Upper lobe of left lung (tissue), 4 donors: ENCODE measurements at regions not wholly inside any gene's neighbourhood (a gene's known extent, or its start where the extent isn't known, plus 50 kb on each side); places are given as distances from the start of the nearest gene placed in this dataset.

Experiments
- EP300 ChIP-seq, 4 donors: sonication (generic); formaldehyde crosslinking; IDR thresholded peaks; one replicate each; pipeline ENCODE4 v1.5.1; 2017; ENCODE audit warnings: antibody characterized with exemption in 4 of 4, control low read depth in 2 of 4
- POLR2AphosphoS5 ChIP-seq, 2 donors: sonication (generic); formaldehyde crosslinking; IDR thresholded peaks; one replicate each; pipeline ENCODE4 v1.5.1; 2017; ENCODE audit warnings: antibody characterized with exemption in 2 of 2
- TF ChIP-seq, protein P1 (sequence below), 6 experiments: fragments of 450-650 bp in 4 of 6; fragments of 200-600 bp in 2 of 6; sonication (generic) in 2 of 6; IDR thresholded peaks; one replicate each; pipeline ENCODE4 v1.5.1; 2016 to 2019; ENCODE audit warnings: antibody characterized with exemption in 6 of 6

DNA sequence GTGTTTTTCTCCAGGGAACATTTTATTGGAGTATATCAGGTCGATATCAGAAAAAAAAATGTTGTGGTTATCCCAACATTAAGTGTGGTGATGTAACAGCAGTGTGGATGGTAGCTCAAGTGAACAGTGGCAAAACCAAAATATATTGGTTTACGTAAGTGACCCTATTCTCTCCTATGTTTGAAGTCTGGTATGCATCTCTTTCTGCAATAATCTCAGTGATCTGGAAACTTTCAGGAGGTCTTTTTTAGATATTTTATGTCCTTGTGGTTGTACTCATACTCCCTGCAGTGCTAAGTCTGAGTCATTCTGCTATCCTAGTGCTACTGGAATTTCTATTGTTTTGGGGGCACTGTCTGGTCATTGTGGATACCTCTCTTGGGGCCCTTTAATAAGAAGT, 137.9 kb downstream of the SNRPN start:
- TF ChIP-seq, protein P1, sequence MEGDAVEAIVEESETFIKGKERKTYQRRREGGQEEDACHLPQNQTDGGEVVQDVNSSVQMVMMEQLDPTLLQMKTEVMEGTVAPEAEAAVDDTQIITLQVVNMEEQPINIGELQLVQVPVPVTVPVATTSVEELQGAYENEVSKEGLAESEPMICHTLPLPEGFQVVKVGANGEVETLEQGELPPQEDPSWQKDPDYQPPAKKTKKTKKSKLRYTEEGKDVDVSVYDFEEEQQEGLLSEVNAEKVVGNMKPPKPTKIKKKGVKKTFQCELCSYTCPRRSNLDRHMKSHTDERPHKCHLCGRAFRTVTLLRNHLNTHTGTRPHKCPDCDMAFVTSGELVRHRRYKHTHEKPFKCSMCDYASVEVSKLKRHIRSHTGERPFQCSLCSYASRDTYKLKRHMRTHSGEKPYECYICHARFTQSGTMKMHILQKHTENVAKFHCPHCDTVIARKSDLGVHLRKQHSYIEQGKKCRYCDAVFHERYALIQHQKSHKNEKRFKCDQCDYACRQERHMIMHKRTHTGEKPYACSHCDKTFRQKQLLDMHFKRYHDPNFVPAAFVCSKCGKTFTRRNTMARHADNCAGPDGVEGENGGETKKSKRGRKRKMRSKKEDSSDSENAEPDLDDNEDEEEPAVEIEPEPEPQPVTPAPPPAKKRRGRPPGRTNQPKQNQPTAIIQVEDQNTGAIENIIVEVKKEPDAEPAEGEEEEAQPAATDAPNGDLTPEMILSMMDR (IDR thresholded peaks at IDR 0.05) = no peak
- no peak for TF ChIP-seq EP300 (IDR thresholded peaks at IDR 0.05)
- no peak for TF ChIP-seq POLR2AphosphoS5 (IDR thresholded peaks at IDR 0.05)
